ENCODE measurements at regions not wholly inside any gene's neighbourhood (a gene's known extent, or its start where the extent isn't known, plus 50 kb on each side); places are given as distances from the start of the nearest gene placed in this dataset.

DNA sequence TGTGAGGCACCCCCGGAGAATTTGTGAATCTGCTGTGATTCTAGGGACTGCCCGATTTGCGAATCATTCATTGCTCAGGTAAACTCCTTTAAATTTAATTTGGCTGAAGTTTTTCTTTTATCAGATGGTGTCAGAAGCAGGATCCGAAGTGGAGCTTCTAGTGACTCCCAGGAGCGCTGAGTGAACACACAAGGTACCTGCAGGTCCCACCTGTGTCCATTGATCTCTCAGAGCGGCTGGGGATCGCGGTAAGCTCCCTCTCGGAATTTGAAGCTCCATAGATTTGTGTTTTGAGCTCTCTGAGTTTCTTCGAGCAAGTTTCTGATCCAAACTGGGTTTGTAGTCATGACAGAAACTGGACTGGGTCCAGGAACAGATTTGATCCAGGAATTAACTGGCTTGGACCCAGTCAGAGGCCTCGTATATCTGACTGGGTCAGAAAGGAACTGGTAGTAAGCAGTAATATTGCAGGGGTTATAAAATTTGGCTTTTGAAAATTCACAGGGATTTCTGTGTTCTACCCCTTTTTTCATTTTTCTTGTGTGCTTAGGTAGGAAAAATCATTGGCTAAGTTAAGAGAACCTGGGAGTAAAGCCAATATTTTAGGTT lies 56.2 kb upstream of the EDEM3 start:
- no peak for TF ChIP-seq TAF1 (IDR thresholded peaks at IDR 0.05; ENCODE audit: low read depth, low read length)
- no peak for TF ChIP-seq POLR2AphosphoS5 (IDR thresholded peaks at IDR 0.05; ENCODE audit: low read depth, low read length)
- no peak for TF ChIP-seq POLR2A (IDR thresholded peaks at IDR 0.05; ENCODE audit: low read depth, low read length)
- TF ChIP-seq POU2F2 (IDR thresholded peaks at IDR 0.05; ENCODE audit: low read depth, low read length), result no peak
- TF ChIP-seq SPI1 (IDR thresholded peaks at IDR 0.05; ENCODE audit: low read depth, low read length), result no peak

Measured in GM12891 (cell line).